ENCODE measurements at regions not wholly inside any gene's neighbourhood (a gene's known extent, or its start where the extent isn't known, plus 50 kb on each side); places are given as distances from the start of the nearest gene placed in this dataset.

GRCh38 chr19:28329429-28329828 is 883.5 kb downstream of the UQCRFS1 start:
- WGBS (ENCODE audit: insufficient coverage, low coverage, low lambda C conversion rate, missing lambda C conversion rate) = 23% methylated on average over 3 of the region's 4 CpGs
- TF ChIP-seq CTCF (IDR thresholded peaks at IDR 0.05) = no peak
- no peak for TF ChIP-seq POLR2A (IDR thresholded peaks at IDR 0.05)
- Histone ChIP-seq H3K27me3 (no peaks in the 10 kb centered on the region), H3K9me3 (no peaks in the 10 kb centered on the region), H3K27ac (no peak overlapping the region), H3K36me3 (no peaks in the 10 kb centered on the region), H3K4me3 (no peak overlapping the region), H3K4me1 (no peaks in the 10 kb centered on the region)
- no peak for ATAC-seq
- intact Hi-C loops (cut with DNase I) = loop anchor here (10.0 kb wide), 1 partner anchor 355 kb away; no protein-coding TSS in a partner anchor
- DNase-seq = no peak

GRCh38 chr19:28327905-28328304 is 885.0 kb downstream of the UQCRFS1 start:
- no peaks in the 10 kb centered on the region for H3K4me1 ChIP-seq
- H3K27ac ChIP-seq = no peak overlapping the region
- ATAC-seq (no peak), DNase-seq (no peak)
- no peak overlapping the region for H3K4me3 ChIP-seq
- no peaks in the 10 kb centered on the region for H3K27me3 ChIP-seq
- H3K36me3 ChIP-seq = no peaks in the 10 kb centered on the region
- no peaks in the 10 kb centered on the region for H3K9me3 ChIP-seq
- intact Hi-C loops (cut with DNase I) = loop anchor here (10.0 kb wide), 1 partner anchor 353 kb away; no protein-coding TSS in a partner anchor
- 17% methylated on average over 1 of the region's 3 CpGs for WGBS (ENCODE audit: insufficient coverage, low coverage, low lambda C conversion rate, missing lambda C conversion rate)
- no peak for TF ChIP-seq POLR2A (IDR thresholded peaks at IDR 0.05)
- no peak for TF ChIP-seq CTCF (IDR thresholded peaks at IDR 0.05)

GRCh38 chr19:28326746-28327145 is 886.2 kb downstream of the UQCRFS1 start:
- intact Hi-C loops (cut with DNase I) = loop anchor here (10.0 kb wide), 1 partner anchor 352 kb away; no protein-coding TSS in a partner anchor
- DNase-seq = no peak
- H3K36me3 ChIP-seq = no peaks in the 10 kb centered on the region
- WGBS (ENCODE audit: insufficient coverage, low coverage, low lambda C conversion rate, missing lambda C conversion rate) = 51% methylated on average over 4 of the region's 4 CpGs
- no peak overlapping the region for H3K4me3 ChIP-seq
- no peaks in the 10 kb centered on the region for H3K27me3 ChIP-seq
- TF ChIP-seq CTCF (IDR thresholded peaks at IDR 0.05) (no peak), POLR2A (IDR thresholded peaks at IDR 0.05) (no peak)
- H3K4me1 ChIP-seq = no peaks in the 10 kb centered on the region
- no peak overlapping the region for H3K27ac ChIP-seq
- no peaks in the 10 kb centered on the region for H3K9me3 ChIP-seq
- ATAC-seq = no peak

- Histone ChIP-seq H3K27me3 (no peaks in the 10 kb centered on the region), H3K36me3 (no peaks in the 10 kb centered on the region), H3K4me1 (no peaks in the 10 kb centered on the region), H3K27ac (no peak overlapping the region), H3K4me3 (no peak overlapping the region), H3K9me3 (no peaks in the 10 kb centered on the region)
- intact Hi-C loops (cut with DNase I) = loop anchor here (10.0 kb wide), 1 partner anchor 350 kb away; no protein-coding TSS in a partner anchor
- no peak for TF ChIP-seq POLR2A (IDR thresholded peaks at IDR 0.05)
- TF ChIP-seq CTCF (IDR thresholded peaks at IDR 0.05) = no peak
- 29% methylated on average over 5 of the region's 5 CpGs for WGBS (ENCODE audit: insufficient coverage, low coverage, low lambda C conversion rate, missing lambda C conversion rate)
- ATAC-seq (no peak), DNase-seq (no peak)
These were observed 888.5 kb downstream of the UQCRFS1 start for GRCh38 chr19:28324275-28325060.
